NB4 (cell line): ENCODE measurements at regions not wholly inside any gene's neighbourhood (a gene's known extent, or its start where the extent isn't known, plus 50 kb on each side); places are given as distances from the start of the nearest gene placed in this dataset.

Experiments used
- DNase-seq: peaks from one replicate; pipeline ENCODE4 v3.0.0; 2010; ENCODE audit warnings: low read depth
- H3K4me3 ChIP-seq: one replicate; pipeline ENCODE4 v1.5.1; 2011; ENCODE audit warnings: mild to moderate bottlenecking, low read depth, low read length, moderate library complexity
- CTCF ChIP-seq: IDR thresholded peaks from one replicate; pipeline ENCODE4 v1.5.1; 2012; ENCODE audit warnings: low read depth, low read length
- MAX ChIP-seq: IDR thresholded peaks from 2 replicates; pipeline ENCODE4 v1.6.1; 2011; ENCODE audit warnings: low read depth, low read length
- MYC ChIP-seq: IDR thresholded peaks from 2 replicates; pipeline ENCODE4 v1.6.1; 2011; ENCODE audit warnings: low read depth, low read length
- POLR2A ChIP-seq: IDR thresholded peaks from 2 replicates; pipeline ENCODE4 v1.6.1; 2011; ENCODE audit warnings: mild to moderate bottlenecking; ENCODE audit not compliant: insufficient read length; ENCODE audit errors: extremely low read depth

- TF ChIP-seq POLR2A, result no peak
- no peak for TF ChIP-seq MAX
- TF ChIP-seq CTCF, result no peak
- no peak for TF ChIP-seq MYC
- no peak for DNase-seq
- H3K4me3 ChIP-seq, result no peak overlapping the region
Measured at GRCh38 chr4:144507311-144508101, 138.4 kb upstream of the HHIP start.

- no peak overlapping the region for H3K4me3 ChIP-seq
- no peak for DNase-seq
- no peak for TF ChIP-seq MAX
- TF ChIP-seq CTCF, result no peak
- TF ChIP-seq POLR2A, result no peak
- no peak for TF ChIP-seq MYC
Measured at GRCh38 chr4:144509088-144510015, 136.6 kb upstream of the HHIP start.

- H3K4me3 ChIP-seq, result no peak overlapping the region
- TF ChIP-seq MAX, result no peak
- no peak for TF ChIP-seq POLR2A
- TF ChIP-seq CTCF, result no peak
- no peak for DNase-seq
Measured at GRCh38 chr4:144514736-144515135, 131.2 kb upstream of the HHIP start.

- no peak for DNase-seq
- no peak overlapping the region for H3K4me3 ChIP-seq
- TF ChIP-seq MYC (no peak), MAX (no peak), CTCF (no peak), POLR2A (no peak)
Measured at GRCh38 chr4:144518181-144518895, 127.6 kb upstream of the HHIP start.

GRCh38 chr4:144531841-144532240 is 114.1 kb upstream of the HHIP start:
- no peak for TF ChIP-seq MYC
- TF ChIP-seq POLR2A, result no peak
- DNase-seq, result no peak
- H3K4me3 ChIP-seq, result no peak overlapping the region
